ENCODE measurements at regions not wholly inside any gene's neighbourhood (a gene's known extent, or its start where the extent isn't known, plus 50 kb on each side); places are given as distances from the start of the nearest gene placed in this dataset.

- DNase-seq (ENCODE audit: low read depth, low spot score): no peak
- no peaks in the 10 kb centered on the region; the same call in 1 of the 2 replicates for H3K4me1 ChIP-seq (ENCODE audit: control insufficient read depth, insufficient read depth, low read length)
- no peak overlapping the region for H3K4me3 ChIP-seq (ENCODE audit: low read depth in 2 of 2, low read length in 2 of 2)
- BruUV-seq (replicated peaks): no TSS peak
- no peak overlapping the region for H3K27ac ChIP-seq (ENCODE audit: low read length)
- no peaks in the 10 kb centered on the region for H3K9me3 ChIP-seq (ENCODE audit: control insufficient read depth, insufficient read depth, low read depth, low read length)
- H3K36me3 ChIP-seq (ENCODE audit: control insufficient read depth, insufficient read depth, low read length): no peaks in the 10 kb centered on the region
- intact Hi-C loops (cut with micrococcal nuclease; ENCODE audit: unreplicated experiment): no loop called here
- ChIA-PET CTCF (no interaction called here), POLR2A (no interaction called here)
- ATAC-seq: no peak
- H3K27me3 ChIP-seq (ENCODE audit: control insufficient read depth, insufficient read depth, low read length): no peaks in the 10 kb centered on the region
- TF ChIP-seq TCF7L2 (IDR thresholded peaks at IDR 0.05; ENCODE audit: low read depth, low read length): no peak
- no peak for TF ChIP-seq SIN3A (IDR thresholded peaks at IDR 0.05; ENCODE audit: borderline replicate concordance, insufficient read depth, low read depth, low read length)
- no peak for TF ChIP-seq CTCF (IDR thresholded peaks at IDR 0.05)
- TF ChIP-seq POLR2AphosphoS5 (IDR thresholded peaks at IDR 0.05; ENCODE audit: low read depth, low read length): no peak
- TF ChIP-seq REST (IDR thresholded peaks at IDR 0.05; ENCODE audit: insufficient read depth in 1 of 2, low read depth in 2 of 2, low read length in 1 of 2): no peak
- in situ Hi-C loops (cut with HindIII; ENCODE audit: low pct_unique_long_range_greater_than_20kb, low sequenced_read_pairs): no loop called here
These were observed 131.2 kb upstream of the SERPIND1 start for GRCh38 chr22:20642668-20643179.

- POLR2A ChIA-PET: no interaction called here
- TF ChIP-seq CTCF (IDR thresholded peaks at IDR 0.05) (no peak), REST (IDR thresholded peaks at IDR 0.05; ENCODE audit: insufficient read depth in 1 of 2, low read depth in 2 of 2, low read length in 1 of 2) (no peak), POLR2AphosphoS5 (IDR thresholded peaks at IDR 0.05; ENCODE audit: low read depth, low read length) (no peak), TCF7L2 (IDR thresholded peaks at IDR 0.05; ENCODE audit: low read depth, low read length) (no peak), SIN3A (IDR thresholded peaks at IDR 0.05; ENCODE audit: borderline replicate concordance, insufficient read depth, low read depth, low read length) (no peak)
- ATAC-seq (no peak), DNase-seq (ENCODE audit: low read depth, low spot score) (no peak)
- Histone ChIP-seq H3K27me3 (ENCODE audit: control insufficient read depth, insufficient read depth, low read length) (no peaks in the 10 kb centered on the region), H3K4me3 (ENCODE audit: low read depth in 2 of 2, low read length in 2 of 2) (no peak overlapping the region), H3K9me3 (ENCODE audit: control insufficient read depth, insufficient read depth, low read depth, low read length) (no peaks in the 10 kb centered on the region), H3K27ac (ENCODE audit: low read length) (no peak overlapping the region), H3K36me3 (ENCODE audit: control insufficient read depth, insufficient read depth, low read length) (no peaks in the 10 kb centered on the region), H3K4me1 (ENCODE audit: control insufficient read depth, insufficient read depth, low read length) (no peaks in the 10 kb centered on the region; the same call in 1 of the 2 replicates)
- CTCF ChIA-PET: no interaction called here
- intact Hi-C loops (cut with micrococcal nuclease; ENCODE audit: unreplicated experiment) (no loop called here), in situ Hi-C loops (cut with HindIII; ENCODE audit: low pct_unique_long_range_greater_than_20kb, low sequenced_read_pairs) (no loop called here)
- no TSS peak for BruUV-seq (replicated peaks)
These were observed 129.8 kb upstream of the SERPIND1 start for GRCh38 chr22:20644071-20644642.
